HG03565 (cell line): ENCODE measurements at regions not wholly inside any gene's neighbourhood (a gene's known extent, or its start where the extent isn't known, plus 50 kb on each side); places are given as distances from the start of the nearest gene placed in this dataset.
"Not testable (repeated sequence)": the region's sequence is repeated elsewhere in the genome, so short reads cannot be mapped to it uniquely, and the experiment has no call there.

Source experiments
- ATAC-seq: cut with Tn5 transposase; IDR thresholded peaks from one replicate; pipeline ENCODE4 v1.9.1; 2021; ENCODE audit warnings: mild to moderate bottlenecking, moderate library complexity; ENCODE audit not compliant: unreplicated experiment

- ATAC-seq: no peak
Observed at GRCh38 chr10:124194199-124194824, 100.9 kb upstream of the CHST15 start.

GRCh38 chr10:124193309-124193696 lies 99.9 kb upstream of the CHST15 start:
- ATAC-seq: no peak

GRCh38 chr10:124192664-124193308 lies 99.4 kb upstream of the CHST15 start:
- not testable (repeated sequence) for ATAC-seq

GRCh38 chr10:124190476-124190875 lies 97.1 kb upstream of the CHST15 start:
- ATAC-seq: not testable (repeated sequence)

- no peak for ATAC-seq
Observed at GRCh38 chr10:124186956-124187355, 93.6 kb upstream of the CHST15 start.

- no peak for ATAC-seq
Observed at GRCh38 chr10:124185084-124185483, 91.7 kb upstream of the CHST15 start.

- no peak for ATAC-seq
Observed at GRCh38 chr10:124184208-124184830, 90.9 kb upstream of the CHST15 start.

- ATAC-seq: no peak
Observed at GRCh38 chr10:124183617-124184016, 90.2 kb upstream of the CHST15 start.

- no peak for ATAC-seq
Observed at GRCh38 chr10:124182088-124182541, 88.7 kb upstream of the CHST15 start.

- ATAC-seq: no peak
Observed at GRCh38 chr10:124181656-124182055, 88.3 kb upstream of the CHST15 start.

- ATAC-seq: no peak
Observed at GRCh38 chr10:124180947-124181549, 87.7 kb upstream of the CHST15 start.

GRCh38 chr10:124180044-124180745 lies 86.8 kb upstream of the CHST15 start:
- no peak for ATAC-seq

GRCh38 chr10:124179308-124180043 lies 86.1 kb upstream of the CHST15 start:
- ATAC-seq: no peak

GRCh38 chr10:124177180-124177518 lies 83.8 kb upstream of the CHST15 start:
- no peak for ATAC-seq

- ATAC-seq: no peak
Observed at GRCh38 chr10:124176349-124177179, 83.2 kb upstream of the CHST15 start.

GRCh38 chr10:124175701-124176348 lies 82.4 kb upstream of the CHST15 start:
- no peak for ATAC-seq

- no peak for ATAC-seq
Observed at GRCh38 chr10:124174673-124175645, 81.6 kb upstream of the CHST15 start.

- no peak for ATAC-seq
Observed at GRCh38 chr10:124174071-124174566, 80.7 kb upstream of the CHST15 start.
